Neuronal stem cell (in vitro differentiated cells): ENCODE measurements at regions not wholly inside any gene's neighbourhood (a gene's known extent, or its start where the extent isn't known, plus 50 kb on each side); places are given as distances from the start of the nearest gene placed in this dataset.

ENCODE experiments used
- DNase-seq: peaks from one replicate; pipeline ENCODE4 v3.0.0-alpha.2; 2013; ENCODE audit warnings: low spot score
- H2AFZ ChIP-seq: one replicate; pipeline ENCODE4 v1.6.1; 2013; ENCODE audit warnings: mild to moderate bottlenecking, low read length, inconsistent platforms
- H2AK5ac ChIP-seq: 2 replicates; pipeline ENCODE4 v1.6.1; 2013; ENCODE audit warnings: low read depth, mild to moderate bottlenecking, inconsistent platforms, low read length, moderate library complexity, mixed read lengths
- H2BK120ac ChIP-seq: 2 replicates; pipeline ENCODE4 v1.6.1; 2013; ENCODE audit warnings: low read depth, mild to moderate bottlenecking, inconsistent platforms, low read length, moderate library complexity, mixed read lengths
- H2BK12ac ChIP-seq: one replicate; pipeline ENCODE4 v1.6.1; 2013; ENCODE audit warnings: low read length, inconsistent platforms
- H2BK15ac ChIP-seq: 2 replicates; pipeline ENCODE4 v1.6.1; 2013; ENCODE audit warnings: mild to moderate bottlenecking, low read length, inconsistent platforms, mixed read lengths
- H2BK5ac ChIP-seq: one replicate; pipeline ENCODE4 v1.6.1; 2013; ENCODE audit warnings: inconsistent platforms, mild to moderate bottlenecking, low read length, moderate library complexity
- H3K14ac ChIP-seq: one replicate; pipeline ENCODE4 v1.6.1; 2013; ENCODE audit warnings: low read length, inconsistent platforms
- H3K18ac ChIP-seq: 2 replicates; pipeline ENCODE4 v1.6.1; 2013; ENCODE audit warnings: low read length, inconsistent platforms
- H3K23ac ChIP-seq: 2 replicates; pipeline ENCODE4 v1.6.1; 2013; ENCODE audit warnings: low read depth, mild to moderate bottlenecking, mixed read lengths, low read length, inconsistent platforms; ENCODE audit not compliant: poor library complexity
- H3K27ac ChIP-seq: replicated peaks from 3 replicates; pipeline ENCODE4 v1.5.1; 2013; ENCODE audit warnings: low read length, inconsistent platforms
- H3K27me3 ChIP-seq, 3 experiments: 2 replicates each; pipeline ENCODE4 v1.6.1; 2013; ENCODE audit warnings: low read length in 3 of 3, mild to moderate bottlenecking in 2 of 3, inconsistent platforms in 1 of 3, low read depth in 1 of 3, mixed read lengths in 1 of 3, moderate library complexity in 1 of 3; ENCODE audit not compliant: control insufficient read depth in 3 of 3, insufficient read depth in 3 of 3
- H3K36me3 ChIP-seq, 2 donors: replicated peaks in 1 of 2; 2 replicates each; pipeline ENCODE4 v1.6.1; 2013; ENCODE audit warnings: low read length in 2 of 2; ENCODE audit not compliant: control insufficient read depth in 2 of 2, insufficient read depth in 2 of 2
- H3K4ac ChIP-seq: 2 replicates; pipeline ENCODE4 v1.6.1; 2013; ENCODE audit warnings: inconsistent platforms, mild to moderate bottlenecking, low read length, moderate library complexity
- H3K4me1 ChIP-seq, 2 donors: 1 replicate in 1 of 2; 2 replicates in 1 of 2; pipeline ENCODE4 v1.6.1; 2013; ENCODE audit warnings: low read length in 2 of 2, low read depth in 1 of 2; ENCODE audit not compliant: control insufficient read depth in 2 of 2, insufficient read depth in 1 of 2
- H3K4me2 ChIP-seq: one replicate; pipeline ENCODE4 v1.6.1; 2013; ENCODE audit warnings: mild to moderate bottlenecking, low read length, inconsistent platforms; ENCODE audit not compliant: insufficient read depth, poor library complexity, severe bottlenecking
- H3K4me3 ChIP-seq, 2 donors: 2 replicates each; pipeline ENCODE4 v1.5.1; 2013; ENCODE audit warnings: low read length in 2 of 2, mild to moderate bottlenecking in 2 of 2, inconsistent platforms in 1 of 2, moderate library complexity in 1 of 2
- H3K79me1 ChIP-seq: one replicate; pipeline ENCODE4 v1.6.1; 2013; ENCODE audit warnings: low read depth, mild to moderate bottlenecking, inconsistent platforms, low read length, moderate library complexity
- H3K9ac ChIP-seq: one replicate; pipeline ENCODE4 v1.6.1; 2013; ENCODE audit warnings: mild to moderate bottlenecking, low read depth, low read length, inconsistent platforms; ENCODE audit not compliant: poor library complexity
- H3K9me3 ChIP-seq, 2 donors: replicated peaks in 1 of 2; 2 replicates each; pipeline versions ENCODE3 to v1.6.1; 2013; ENCODE audit warnings: low read length in 2 of 2, mild to moderate bottlenecking in 2 of 2, inconsistent platforms in 1 of 2, low read depth in 1 of 2, mixed read lengths in 1 of 2, moderate library complexity in 1 of 2; ENCODE audit not compliant: control insufficient read depth in 2 of 2, insufficient read depth in 1 of 2
- H4K8ac ChIP-seq: one replicate; pipeline ENCODE4 v1.6.1; 2013; ENCODE audit warnings: low read depth, mild to moderate bottlenecking, inconsistent platforms, low read length, moderate library complexity
- H4K91ac ChIP-seq: one replicate; pipeline ENCODE4 v1.6.1; 2013; ENCODE audit warnings: low read length, low read depth, mild to moderate bottlenecking, inconsistent platforms; ENCODE audit not compliant: poor library complexity
- WGBS, 2 donors: extraction: QIAGEN DNeasy Blood & Tissue Kit; methylation state at CpG; one replicate each; pipeline ENCODE4 v1.1.7; 2013; ENCODE audit warnings: missing lambda C conversion rate in 2 of 2, mixed read lengths in 1 of 2; ENCODE audit not compliant: insufficient read length in 2 of 2, insufficient replicate concordance in 1 of 2; ENCODE audit errors: extremely low coverage in 2 of 2; 5-methylcytosine and 5-hydroxymethylcytosine counted together

GRCh38 chr3:80391573-80391972 lies 623.8 kb upstream of the ROBO1 start:
- no peaks in the 10 kb centered on the region for H3K9me3 ChIP-seq
- no peak overlapping the region for H3K14ac ChIP-seq
- no peak overlapping the region for H3K9ac ChIP-seq
- no peak overlapping the region for H3K27ac ChIP-seq
- H2BK120ac ChIP-seq: no peak overlapping the region
- H3K4me1 ChIP-seq: no peaks in the 10 kb centered on the region
- no peaks in the 10 kb centered on the region for H3K79me1 ChIP-seq
- H4K8ac ChIP-seq: no peak overlapping the region
- no peak overlapping the region for H2BK12ac ChIP-seq
- no peak overlapping the region for H2BK5ac ChIP-seq
- no peak for DNase-seq
- no peak overlapping the region for H3K4ac ChIP-seq
- H2AK5ac ChIP-seq: no peak overlapping the region
- H4K91ac ChIP-seq: no peak overlapping the region
- H2BK15ac ChIP-seq: no peak overlapping the region
- H3K27me3 ChIP-seq: no peaks in the 10 kb centered on the region
- H3K18ac ChIP-seq: no peak overlapping the region
- H2AFZ ChIP-seq: no peak overlapping the region
- no peaks in the 10 kb centered on the region for H3K36me3 ChIP-seq
- no peak overlapping the region for H3K4me2 ChIP-seq
- no peak overlapping the region for H3K4me3 ChIP-seq
- no peak overlapping the region for H3K23ac ChIP-seq

GRCh38 chr3:80384811-80385210 lies 617.0 kb upstream of the ROBO1 start:
- Histone ChIP-seq H2BK120ac (no peak overlapping the region), H3K9me3 (no peaks in the 10 kb centered on the region), H4K91ac (no peak overlapping the region), H2AFZ (no peak overlapping the region), H3K79me1 (no peaks in the 10 kb centered on the region), H3K27me3 (no peaks in the 10 kb centered on the region), H2BK5ac (no peak overlapping the region), H3K4ac (no peak overlapping the region), H3K27ac (no peak overlapping the region), H3K4me1 (no peaks in the 10 kb centered on the region), H3K14ac (no peak overlapping the region), H2BK15ac (no peak overlapping the region), H3K36me3 (no peaks in the 10 kb centered on the region), H3K4me2 (no peak overlapping the region), H2BK12ac (no peak overlapping the region), H3K9ac (no peak overlapping the region), H4K8ac (no peak overlapping the region), H3K23ac (no peak overlapping the region), H3K4me3 (no peak overlapping the region), H3K18ac (no peak overlapping the region), H2AK5ac (no peak overlapping the region)
- WGBS, 2 donors: no CpG with 5 or more reads among the region's 5 CpGs
- no peak for DNase-seq

GRCh38 chr3:80374423-80374822 lies 606.6 kb upstream of the ROBO1 start:
- DNase-seq: no peak
- Histone ChIP-seq H3K14ac (no peak overlapping the region), H3K23ac (no peak overlapping the region), H4K91ac (no peak overlapping the region), H3K18ac (no peak overlapping the region), H2BK15ac (no peak overlapping the region), H3K4ac (no peak overlapping the region), H3K36me3 (no peaks in the 10 kb centered on the region), H2BK5ac (no peak overlapping the region), H2AK5ac (no peak overlapping the region), H3K27ac (no peak overlapping the region), H4K8ac (no peak overlapping the region), H2BK120ac (no peak overlapping the region), H2BK12ac (no peak overlapping the region), H2AFZ (no peak overlapping the region), H3K4me2 (no peak overlapping the region), H3K27me3 (no peaks in the 10 kb centered on the region), H3K4me3 (no peak overlapping the region), H3K9me3 (no peaks in the 10 kb centered on the region), H3K9ac (no peak overlapping the region), H3K79me1 (no peaks in the 10 kb centered on the region), H3K4me1 (no peaks in the 10 kb centered on the region)
- no CpG with 5 or more reads among the region's 1 CpG for WGBS, 2 donors

- Histone ChIP-seq H2AK5ac (no peak overlapping the region), H2BK12ac (no peak overlapping the region), H3K79me1 (no peaks in the 10 kb centered on the region), H3K4me3 (no peak overlapping the region), H3K18ac (no peak overlapping the region), H3K27ac (no peak overlapping the region), H3K9me3 (no peaks in the 10 kb centered on the region), H3K4ac (no peak overlapping the region), H3K36me3 (no peaks in the 10 kb centered on the region), H3K4me1 (no peaks in the 10 kb centered on the region), H3K4me2 (no peak overlapping the region), H3K9ac (no peak overlapping the region), H2BK120ac (no peak overlapping the region), H4K91ac (no peak overlapping the region), H3K23ac (no peak overlapping the region), H2BK5ac (no peak overlapping the region), H3K27me3 (no peaks in the 10 kb centered on the region), H3K14ac (no peak overlapping the region), H2AFZ (no peak overlapping the region), H4K8ac (no peak overlapping the region), H2BK15ac (no peak overlapping the region)
- DNase-seq: no peak
- no CpG with 5 or more reads among the region's 4 CpGs for WGBS, 2 donors
Observed at GRCh38 chr3:80368616-80369015, 600.8 kb upstream of the ROBO1 start.
